ENCODE measurements at regions not wholly inside any gene's neighbourhood (a gene's known extent, or its start where the extent isn't known, plus 50 kb on each side); places are given as distances from the start of the nearest gene placed in this dataset.
"Not testable (repeated sequence)": the region's sequence is repeated elsewhere in the genome, so short reads cannot be mapped to it uniquely, and the experiment has no call there.

GRCh38 chr5:126274076-126274762 is 149.0 kb upstream of the GRAMD2B start:
- no peak for ATAC-seq
- H3K27me3 Mint-ChIP-seq = no peaks in the 10 kb centered on the region
- H3K9me3 Mint-ChIP-seq = no peaks in the 10 kb centered on the region
- H3K27ac Mint-ChIP-seq = no peak overlapping the region
- H3K4me1 Mint-ChIP-seq = no peaks in the 10 kb centered on the region
- H3K4me3 Mint-ChIP-seq = no peak overlapping the region
- no peaks in the 10 kb centered on the region for H3K36me3 Mint-ChIP-seq

- H3K4me3 Mint-ChIP-seq = no peak overlapping the region
- H3K27ac Mint-ChIP-seq = no peak overlapping the region
- no peaks in the 10 kb centered on the region for H3K4me1 Mint-ChIP-seq
- no peaks in the 10 kb centered on the region for H3K36me3 Mint-ChIP-seq
- no peaks in the 10 kb centered on the region for H3K9me3 Mint-ChIP-seq
- no peak for ATAC-seq
- no peaks in the 10 kb centered on the region for H3K27me3 Mint-ChIP-seq
Observed at GRCh38 chr5:126274763-126275125, 148.5 kb upstream of the GRAMD2B start.

GRCh38 chr5:126277762-126278161 is 145.4 kb upstream of the GRAMD2B start:
- Mint-ChIP-seq H3K27me3 (no peaks in the 10 kb centered on the region), H3K4me3 (no peak overlapping the region), H3K27ac (no peak overlapping the region), H3K36me3 (no peaks in the 10 kb centered on the region), H3K9me3 (no peaks in the 10 kb centered on the region), H3K4me1 (no peaks in the 10 kb centered on the region)
- no peak for ATAC-seq

- no peak overlapping the region for H3K4me3 Mint-ChIP-seq
- H3K27ac Mint-ChIP-seq = no peak overlapping the region
- H3K36me3 Mint-ChIP-seq = no peaks in the 10 kb centered on the region
- H3K4me1 Mint-ChIP-seq = no peaks in the 10 kb centered on the region
- H3K9me3 Mint-ChIP-seq = no peaks in the 10 kb centered on the region
- no peaks in the 10 kb centered on the region for H3K27me3 Mint-ChIP-seq
- no peak for ATAC-seq
Observed at GRCh38 chr5:126280343-126280742, 142.9 kb upstream of the GRAMD2B start.

- no peaks in the 10 kb centered on the region for H3K36me3 Mint-ChIP-seq
- no peak overlapping the region for H3K4me3 Mint-ChIP-seq
Observed at GRCh38 chr5:126280846-126281245, 142.4 kb upstream of the GRAMD2B start.

GRCh38 chr5:126284977-126285696 is 138.1 kb upstream of the GRAMD2B start:
- Mint-ChIP-seq H3K27ac (no peak overlapping the region), H3K4me1 (no peaks in the 10 kb centered on the region), H3K4me3 (no peak overlapping the region), H3K9me3 (no peaks in the 10 kb centered on the region), H3K27me3 (no peaks in the 10 kb centered on the region), H3K36me3 (no peaks in the 10 kb centered on the region)
- no peak for ATAC-seq

More at GRCh38 chr5:126280846-126281245, 142.4 kb upstream of the GRAMD2B start:
- no peak for ATAC-seq
- H3K9me3 Mint-ChIP-seq = no peaks in the 10 kb centered on the region
- H3K27me3 Mint-ChIP-seq = no peaks in the 10 kb centered on the region
- H3K4me1 Mint-ChIP-seq = no peaks in the 10 kb centered on the region
- H3K27ac Mint-ChIP-seq = no peak overlapping the region

GRCh38 chr5:126296121-126296520 is 127.1 kb upstream of the GRAMD2B start:
- H3K4me1 Mint-ChIP-seq, H3K27me3 Mint-ChIP-seq, H3K27ac Mint-ChIP-seq, H3K4me3 Mint-ChIP-seq, H3K36me3 Mint-ChIP-seq, ATAC-seq, H3K9me3 Mint-ChIP-seq: not testable (repeated sequence)

GRCh38 chr5:126300293-126300692 is 122.9 kb upstream of the GRAMD2B start:
- H3K4me3 Mint-ChIP-seq = no peak overlapping the region
- peaks cover 8% of the 10 kb centered on the region for H3K9me3 Mint-ChIP-seq
- H3K27me3 Mint-ChIP-seq = peaks cover 19% of the 10 kb centered on the region
- H3K27ac Mint-ChIP-seq = no peak overlapping the region
- no peaks in the 10 kb centered on the region for H3K4me1 Mint-ChIP-seq
- no peak for ATAC-seq
- H3K36me3 Mint-ChIP-seq = no peaks in the 10 kb centered on the region

- Mint-ChIP-seq H3K9me3 (peaks cover 8% of the 10 kb centered on the region), H3K4me1 (no peaks in the 10 kb centered on the region), H3K27me3 (peaks cover 20% of the 10 kb centered on the region), H3K27ac (no peak overlapping the region), H3K36me3 (no peaks in the 10 kb centered on the region), H3K4me3 (no peak overlapping the region)
- ATAC-seq = no peak
Observed at GRCh38 chr5:126301056-126301455, 122.2 kb upstream of the GRAMD2B start.

- Mint-ChIP-seq H3K4me3 (no peak overlapping the region), H3K27me3 (peaks cover 7% of the 10 kb centered on the region)
- ATAC-seq = no peak
Observed at GRCh38 chr5:126309860-126310259, 113.3 kb upstream of the GRAMD2B start.

GRCh38 chr5:126311766-126312165 is 111.4 kb upstream of the GRAMD2B start:
- no peak for ATAC-seq
- H3K27me3 Mint-ChIP-seq = no peaks in the 10 kb centered on the region
- H3K9me3 Mint-ChIP-seq = peaks cover 2% of the 10 kb centered on the region
- H3K27ac Mint-ChIP-seq = no peak overlapping the region
- no peaks in the 10 kb centered on the region for H3K4me1 Mint-ChIP-seq
- H3K4me3 Mint-ChIP-seq = no peak overlapping the region
- no peaks in the 10 kb centered on the region for H3K36me3 Mint-ChIP-seq

More at GRCh38 chr5:126309860-126310259, 113.3 kb upstream of the GRAMD2B start:
- H3K9me3 Mint-ChIP-seq = peaks cover 2% of the 10 kb centered on the region
- no peaks in the 10 kb centered on the region for H3K4me1 Mint-ChIP-seq
- H3K36me3 Mint-ChIP-seq = no peaks in the 10 kb centered on the region
- no peak overlapping the region for H3K27ac Mint-ChIP-seq

GRCh38 chr5:126315341-126315740 is 107.9 kb upstream of the GRAMD2B start:
- no peak overlapping the region for H3K4me3 Mint-ChIP-seq

GRCh38 chr5:126332326-126332725 is 90.9 kb upstream of the GRAMD2B start:
- Mint-ChIP-seq H3K4me3 (no peak overlapping the region), H3K9me3 (no peaks in the 10 kb centered on the region), H3K4me1 (no peaks in the 10 kb centered on the region), H3K27ac (no peak overlapping the region), H3K36me3 (no peaks in the 10 kb centered on the region), H3K27me3 (peaks cover 9% of the 10 kb centered on the region)
- ATAC-seq = no peak

More at GRCh38 chr5:126315341-126315740, 107.9 kb upstream of the GRAMD2B start:
- no peaks in the 10 kb centered on the region for H3K27me3 Mint-ChIP-seq
- H3K4me1 Mint-ChIP-seq = no peaks in the 10 kb centered on the region
- no peak for ATAC-seq
- H3K36me3 Mint-ChIP-seq = no peaks in the 10 kb centered on the region
- H3K9me3 Mint-ChIP-seq = no peaks in the 10 kb centered on the region
- no peak overlapping the region for H3K27ac Mint-ChIP-seq

GRCh38 chr5:126334760-126335159 is 88.4 kb upstream of the GRAMD2B start:
- ATAC-seq = no peak
- H3K27ac Mint-ChIP-seq = no peak overlapping the region

GRCh38 chr5:126335886-126336285 is 87.3 kb upstream of the GRAMD2B start:
- H3K9me3 Mint-ChIP-seq = no peaks in the 10 kb centered on the region
- peaks cover 16% of the 10 kb centered on the region for H3K27me3 Mint-ChIP-seq
- no peak overlapping the region for H3K27ac Mint-ChIP-seq
- H3K4me3 Mint-ChIP-seq = no peak overlapping the region
- no peaks in the 10 kb centered on the region for H3K4me1 Mint-ChIP-seq
- no peaks in the 10 kb centered on the region for H3K36me3 Mint-ChIP-seq
- no peak for ATAC-seq

More at GRCh38 chr5:126334760-126335159, 88.4 kb upstream of the GRAMD2B start:
- H3K36me3 Mint-ChIP-seq = no peaks in the 10 kb centered on the region
- H3K27me3 Mint-ChIP-seq = peaks cover 16% of the 10 kb centered on the region
- no peaks in the 10 kb centered on the region for H3K9me3 Mint-ChIP-seq
- no peak overlapping the region for H3K4me3 Mint-ChIP-seq
- no peaks in the 10 kb centered on the region for H3K4me1 Mint-ChIP-seq

GRCh38 chr5:126338635-126339034 is 84.6 kb upstream of the GRAMD2B start:
- Mint-ChIP-seq H3K9me3 (no peaks in the 10 kb centered on the region), H3K4me3 (no peak overlapping the region), H3K27me3 (peaks cover 27% of the 10 kb centered on the region), H3K36me3 (no peaks in the 10 kb centered on the region), H3K4me1 (no peaks in the 10 kb centered on the region), H3K27ac (no peak overlapping the region)
- ATAC-seq = no peak
